Peyer's patch (tissue), 4 donors: ENCODE measurements at regions not wholly inside any gene's neighbourhood (a gene's known extent, or its start where the extent isn't known, plus 50 kb on each side); places are given as distances from the start of the nearest gene placed in this dataset.

Source experiments
- CTCF ChIP-seq, 6 experiments: fragments of 450-650 bp in 4 of 6; fragments of 200-600 bp in 2 of 6; sonication (generic) in 1 of 6; IDR thresholded peaks; one replicate each; pipeline ENCODE4 v1.5.1; 2017 to 2019; ENCODE audit warnings: antibody characterized with exemption in 6 of 6, mild to moderate bottlenecking in 3 of 6, moderate library complexity in 1 of 6
- POLR2A ChIP-seq, 2 donors: fragments of 450-650 bp; IDR thresholded peaks; one replicate each; pipeline ENCODE4 v1.5.1; 2017; ENCODE audit warnings: antibody characterized with exemption in 2 of 2, mild to moderate bottlenecking in 2 of 2, moderate library complexity in 2 of 2

- TF ChIP-seq CTCF (IDR thresholded peaks at IDR 0.05), result no peak
- TF ChIP-seq POLR2A (IDR thresholded peaks at IDR 0.05), result no peak
Observed at GRCh38 chr7:118974836-118975235, 750.3 kb downstream of the ANKRD7 start.
